GM19099 (cell line): ENCODE measurements at regions not wholly inside any gene's neighbourhood (a gene's known extent, or its start where the extent isn't known, plus 50 kb on each side); places are given as distances from the start of the nearest gene placed in this dataset.

Source experiments
- POLR2A ChIP-seq: IDR thresholded peaks from 3 replicates; pipeline ENCODE4 v1.6.1; 2011; ENCODE audit warnings: low read depth; ENCODE audit not compliant: insufficient read length; ENCODE audit errors: extremely low read depth

DNA sequence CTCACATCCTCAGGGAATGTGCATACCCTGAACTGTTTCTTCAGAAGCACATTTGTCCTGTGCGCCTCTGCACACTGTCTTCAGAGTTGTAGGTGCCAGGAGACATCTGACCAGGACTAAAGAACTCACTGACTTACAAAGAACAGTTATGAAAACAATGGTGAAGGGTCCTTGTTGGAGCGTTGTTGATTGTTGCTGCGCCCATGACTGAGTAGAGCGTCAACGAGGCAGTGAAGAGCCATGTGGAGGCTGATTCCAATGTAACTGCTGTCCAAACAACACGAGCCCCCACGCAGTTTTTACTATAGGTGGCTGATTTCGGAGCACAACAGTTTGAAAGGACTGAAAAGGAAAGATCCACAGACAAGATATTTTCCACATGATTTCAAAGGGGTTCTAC, 380.3 kb downstream of the CDH26 start:
- TF ChIP-seq POLR2A, result no peak

DNA sequence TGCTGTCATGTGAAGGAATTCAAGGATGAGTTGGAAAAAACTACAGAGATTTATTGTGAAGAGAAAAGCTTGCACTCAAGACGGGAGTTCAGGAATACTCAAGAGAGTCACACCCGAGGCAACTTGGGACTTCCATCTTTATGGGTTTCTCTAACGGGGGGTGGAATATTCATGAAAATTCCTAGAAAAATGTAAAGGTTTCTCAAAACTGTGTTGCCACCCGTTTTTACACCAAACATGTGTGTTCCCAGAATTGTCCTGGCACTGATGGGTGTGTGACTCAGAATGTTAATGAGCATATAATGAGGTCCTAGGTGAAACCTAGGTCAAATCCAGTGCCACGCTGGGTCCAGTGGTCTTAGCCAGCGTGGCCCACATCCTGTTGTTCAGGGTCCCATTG, 381.5 kb downstream of the CDH26 start:
- TF ChIP-seq POLR2A, result no peak

DNA sequence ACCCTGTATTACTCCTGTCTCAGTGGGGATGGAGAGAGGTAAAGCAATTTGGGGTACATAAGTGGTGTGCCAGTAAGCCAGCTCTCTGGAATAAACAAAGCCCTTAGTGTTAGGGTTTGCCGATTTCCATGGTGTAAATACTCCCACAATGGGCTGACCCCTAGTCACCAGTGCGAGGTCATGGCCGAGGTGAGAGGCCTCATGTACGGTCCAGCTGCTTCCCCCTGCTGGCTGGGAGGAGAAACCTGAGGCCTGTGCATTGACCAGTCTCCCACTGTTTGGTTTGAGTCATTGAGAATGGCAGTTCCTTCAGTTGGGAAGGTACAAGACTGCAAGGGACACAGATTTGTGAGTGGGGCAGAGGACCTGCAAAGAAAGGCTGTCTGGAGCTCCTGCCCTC, 382.0 kb downstream of the CDH26 start:
- no peak for TF ChIP-seq POLR2A

DNA sequence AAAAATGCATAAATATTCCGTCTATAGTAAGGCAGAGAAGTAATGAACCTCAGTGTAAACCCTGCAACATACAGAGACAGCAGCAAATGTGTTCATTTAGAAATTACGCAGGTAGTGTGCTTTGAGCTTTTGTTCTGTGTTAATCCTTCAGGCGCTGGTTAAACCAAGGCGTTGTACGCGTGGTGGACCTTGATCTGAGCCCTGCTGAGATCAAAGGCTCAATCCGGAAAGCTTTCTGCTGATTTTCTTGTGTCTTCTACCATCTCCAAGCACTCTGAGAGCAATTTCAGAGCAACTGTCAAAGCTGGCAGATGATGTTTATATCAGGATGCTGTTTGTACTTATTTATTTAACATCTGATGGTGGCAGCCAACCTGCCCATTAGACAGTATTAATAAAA, 382.8 kb downstream of the CDH26 start:
- TF ChIP-seq POLR2A, result no peak

DNA sequence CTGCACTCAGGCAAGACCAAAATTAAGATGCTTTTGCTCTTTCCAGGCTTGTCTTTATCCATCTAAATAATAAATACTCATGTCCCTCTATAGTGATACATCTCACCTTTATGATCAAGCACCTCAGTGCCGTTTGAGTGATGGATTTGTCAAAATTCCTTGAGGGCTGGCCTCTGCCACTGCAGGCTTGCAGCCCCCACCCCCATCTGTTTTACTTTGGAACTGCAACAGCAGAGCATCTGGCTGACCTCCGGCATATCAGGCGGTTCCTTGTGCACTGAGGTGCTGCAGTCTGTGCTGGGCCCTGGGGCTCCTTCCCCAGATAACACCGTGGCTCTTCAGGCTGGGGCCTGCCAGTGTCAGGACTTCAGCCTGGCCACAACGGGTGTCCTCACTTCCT, 386.9 kb downstream of the CDH26 start:
- no peak for TF ChIP-seq POLR2A

DNA sequence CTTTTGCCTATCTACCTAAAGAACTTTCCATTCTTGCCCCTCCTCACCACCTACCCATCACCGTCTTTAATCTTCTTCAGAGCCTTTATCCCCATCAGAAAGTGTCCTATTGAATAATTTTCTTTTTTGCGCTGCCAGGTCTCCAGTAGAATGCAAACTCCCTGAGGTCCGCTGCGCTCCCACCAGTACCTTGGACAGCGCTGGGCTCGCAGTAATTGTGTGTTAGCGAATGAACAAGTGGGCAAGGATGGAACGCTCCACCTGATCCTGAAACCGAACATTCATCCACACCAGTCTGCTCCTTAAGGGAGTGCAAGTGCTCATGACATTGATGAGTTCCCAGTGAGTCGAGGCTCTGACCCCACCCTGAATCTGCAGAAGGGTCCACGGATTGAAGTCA, 391.2 kb downstream of the CDH26 start:
- no peak for TF ChIP-seq POLR2A

DNA sequence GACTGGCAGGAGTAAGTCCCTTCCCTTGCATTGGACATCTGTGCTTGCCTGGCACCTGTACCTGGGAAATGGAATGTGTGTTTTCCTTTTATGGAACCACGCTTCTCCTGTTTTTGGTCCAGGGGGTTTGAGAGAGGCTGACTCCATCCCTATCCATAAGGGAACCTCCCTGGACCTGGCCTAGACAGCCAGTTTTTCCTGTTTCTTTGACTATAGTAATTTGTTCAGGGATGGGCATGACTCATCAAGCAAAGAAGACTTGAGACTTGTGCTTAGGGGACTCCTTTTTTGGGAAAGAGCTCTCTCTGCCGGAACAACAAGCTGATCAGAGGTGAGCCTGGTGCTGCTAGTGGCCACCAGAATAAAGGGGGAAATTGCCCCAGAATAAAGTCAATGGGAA, 393.8 kb downstream of the CDH26 start:
- no peak for TF ChIP-seq POLR2A

DNA sequence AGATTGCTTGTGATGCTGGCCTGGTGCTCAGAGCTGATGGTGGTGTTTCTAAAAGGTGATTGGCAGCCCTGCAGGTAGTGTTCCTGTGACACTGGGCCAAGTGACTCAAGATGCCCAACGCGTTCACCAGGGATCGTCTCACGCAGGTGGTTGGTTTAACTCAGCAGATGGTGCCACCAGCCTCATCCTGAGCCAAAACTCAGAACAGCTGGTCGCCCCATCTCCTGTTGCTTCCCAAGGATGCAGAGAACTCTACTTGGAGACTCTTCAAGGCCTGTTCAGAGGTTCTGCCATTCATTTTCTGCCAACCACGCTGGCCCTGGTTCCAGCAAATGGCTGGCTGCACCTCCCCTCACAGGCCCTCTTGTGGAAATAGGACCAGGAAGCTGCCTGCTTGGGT, 394.4 kb downstream of the CDH26 start:
- no peak for TF ChIP-seq POLR2A

DNA sequence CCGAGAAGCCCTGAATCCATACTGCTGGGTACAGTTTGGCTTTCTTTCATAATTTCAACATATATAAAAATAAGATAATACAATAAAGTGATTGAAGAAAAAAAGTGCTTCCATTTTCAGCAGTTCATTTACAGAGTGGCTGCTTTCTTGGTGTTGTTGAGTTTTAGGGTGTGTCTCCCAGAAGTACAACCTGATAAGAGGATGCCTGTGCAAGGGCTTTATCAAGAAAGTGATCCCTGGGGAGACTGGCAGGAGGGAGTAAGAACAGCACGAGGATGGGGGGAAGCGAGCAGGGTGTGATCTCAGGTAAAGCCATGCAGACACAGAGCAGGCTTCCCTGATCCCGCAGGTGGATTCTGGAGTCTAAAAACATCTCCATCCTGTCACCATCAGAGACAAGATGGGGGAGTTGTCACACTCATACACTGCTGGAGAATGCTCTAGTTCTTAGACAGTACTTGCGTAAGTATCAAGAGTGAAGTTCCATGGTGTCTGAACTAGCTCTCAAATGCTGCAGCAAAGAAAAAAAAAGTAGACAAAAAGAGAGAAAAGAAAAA, 395.9 kb downstream of the CDH26 start:
- no peak for TF ChIP-seq POLR2A

DNA sequence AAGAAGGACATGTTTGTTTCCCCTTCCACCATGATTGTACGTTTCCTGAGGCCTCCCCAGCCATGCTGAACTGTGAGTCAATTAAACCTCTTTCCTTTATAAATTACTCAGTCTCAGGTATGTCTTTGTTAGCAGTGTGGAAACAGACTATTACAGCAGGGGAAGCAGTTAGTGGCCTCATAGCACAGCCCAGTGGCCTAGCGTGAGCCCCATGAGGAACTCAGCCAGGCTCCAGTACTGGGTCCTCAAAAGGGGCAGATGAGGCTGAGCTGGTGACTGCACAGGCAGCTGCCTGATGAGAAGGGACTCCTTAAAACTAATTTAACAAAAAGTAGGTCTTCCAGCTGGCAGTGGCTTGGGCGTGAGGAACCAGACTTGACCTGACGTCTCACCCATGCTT, 399.9 kb downstream of the CDH26 start:
- no peak for TF ChIP-seq POLR2A

DNA sequence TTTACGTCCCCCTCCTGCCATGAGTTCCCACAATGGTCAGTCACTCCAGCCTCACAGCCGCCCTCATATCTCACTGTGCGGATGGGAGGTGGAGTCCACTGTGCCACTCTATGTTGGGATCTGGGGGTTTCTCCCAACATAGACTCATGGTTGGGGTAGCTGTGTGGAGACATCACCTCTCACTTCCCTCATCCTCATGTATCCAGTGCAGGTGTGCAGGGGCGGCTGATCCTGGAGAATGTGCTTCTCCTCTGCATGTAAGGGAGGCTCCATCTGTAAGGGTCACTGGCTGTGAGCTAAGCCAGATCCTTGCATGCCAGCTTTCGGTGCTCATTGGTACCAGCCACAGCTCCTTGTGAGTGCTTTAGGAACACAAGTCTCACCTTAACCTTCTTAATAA, 400.8 kb downstream of the CDH26 start:
- no peak for TF ChIP-seq POLR2A

DNA sequence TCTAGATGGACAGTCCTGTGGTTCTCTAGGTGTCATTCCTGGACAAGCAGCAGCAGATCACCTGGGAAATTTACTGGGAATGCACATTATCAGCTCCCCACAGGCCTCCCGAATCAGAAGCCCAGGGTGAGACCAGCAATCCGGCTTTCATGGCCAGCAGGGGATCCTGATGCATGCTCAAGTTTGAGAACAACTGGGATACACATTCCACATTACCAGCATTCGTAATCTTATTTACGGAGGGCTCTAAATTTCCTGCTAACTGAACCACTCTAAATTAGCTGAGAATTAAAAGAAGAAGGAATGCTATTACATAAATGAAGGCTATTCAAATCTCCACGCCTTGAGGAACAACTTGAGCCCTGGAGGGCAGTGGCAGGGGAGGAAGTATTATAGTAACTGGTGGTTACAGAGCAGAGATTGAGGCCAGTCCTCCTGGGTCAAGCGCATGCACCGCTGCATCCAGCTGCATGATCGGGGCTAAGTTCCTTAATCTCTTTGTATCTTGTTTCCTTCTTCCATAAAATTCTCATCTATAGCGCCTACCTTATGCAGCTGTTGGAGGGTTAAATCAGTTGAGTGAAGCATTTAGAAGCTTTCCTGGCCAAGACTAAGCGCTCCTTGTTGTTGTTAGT, 403.7 kb downstream of the CDH26 start:
- no peak for TF ChIP-seq POLR2A

DNA sequence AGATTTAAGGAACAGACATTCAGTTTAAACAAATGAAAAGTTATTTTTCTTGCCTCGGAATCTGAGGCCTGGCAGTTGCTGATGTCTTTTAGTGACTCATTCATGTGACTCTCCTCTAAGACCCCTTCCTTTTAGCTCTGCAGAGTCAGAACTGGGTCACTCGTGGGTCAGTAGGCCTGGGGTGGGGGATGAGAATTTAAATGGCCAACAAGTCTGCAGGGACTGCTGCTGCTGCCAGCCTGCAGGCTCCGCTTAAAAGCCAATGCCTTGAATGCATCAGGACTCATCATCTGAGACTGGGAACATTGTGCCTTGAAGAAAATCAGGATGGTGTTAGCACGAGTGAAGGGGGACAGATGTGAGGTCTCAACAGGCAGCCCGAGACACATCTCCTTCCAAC, 404.3 kb downstream of the CDH26 start:
- no peak for TF ChIP-seq POLR2A

DNA sequence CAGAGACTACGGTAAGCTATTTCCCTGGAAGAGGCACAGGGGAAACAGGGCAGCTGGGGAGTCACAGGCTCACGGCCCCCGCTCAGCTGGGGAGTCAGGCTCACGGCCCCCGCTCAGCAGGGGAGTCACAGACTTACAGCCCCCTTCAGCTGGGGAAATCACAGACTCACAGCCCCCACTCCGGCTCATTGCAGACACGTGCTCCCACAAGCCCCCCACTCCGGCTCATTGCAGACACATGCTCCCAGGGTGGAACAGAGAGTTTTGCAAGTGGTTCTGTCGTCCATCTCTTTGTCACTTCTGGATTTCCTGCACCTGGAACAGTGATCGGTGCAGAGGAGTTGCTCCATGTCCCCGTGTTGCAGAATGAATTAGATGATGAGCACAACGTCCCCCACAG, 405.5 kb downstream of the CDH26 start:
- TF ChIP-seq POLR2A, result no peak

DNA sequence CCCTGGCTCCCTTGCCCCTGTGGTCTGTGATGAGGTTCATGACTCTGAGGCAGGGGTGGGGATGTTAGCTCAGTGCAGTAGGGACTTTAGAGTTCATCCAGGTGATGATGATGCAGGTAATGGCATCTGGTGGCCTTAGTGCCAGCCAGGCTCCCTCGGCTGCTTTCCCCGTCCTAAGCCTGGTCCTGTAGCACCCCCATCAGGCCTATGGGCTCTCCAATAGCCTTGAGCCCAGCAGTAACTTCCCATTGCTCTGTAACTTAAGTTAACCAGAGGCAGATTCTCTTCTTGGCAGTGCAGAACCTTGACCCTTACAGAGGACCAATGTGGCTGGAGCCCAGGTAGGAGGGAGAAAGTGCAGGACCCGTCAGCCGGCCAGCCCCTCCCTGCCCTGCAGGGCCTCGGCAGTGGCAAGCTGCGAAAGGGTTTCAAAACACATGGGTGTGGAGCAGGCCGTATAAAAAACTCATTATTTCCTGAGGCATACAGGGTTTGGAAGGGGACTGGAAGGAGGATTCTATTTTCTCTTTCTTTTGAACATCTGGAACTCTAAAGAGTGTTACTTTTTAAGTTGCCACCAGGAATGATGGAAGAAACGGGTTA, 406.9 kb downstream of the CDH26 start:
- no peak for TF ChIP-seq POLR2A

DNA sequence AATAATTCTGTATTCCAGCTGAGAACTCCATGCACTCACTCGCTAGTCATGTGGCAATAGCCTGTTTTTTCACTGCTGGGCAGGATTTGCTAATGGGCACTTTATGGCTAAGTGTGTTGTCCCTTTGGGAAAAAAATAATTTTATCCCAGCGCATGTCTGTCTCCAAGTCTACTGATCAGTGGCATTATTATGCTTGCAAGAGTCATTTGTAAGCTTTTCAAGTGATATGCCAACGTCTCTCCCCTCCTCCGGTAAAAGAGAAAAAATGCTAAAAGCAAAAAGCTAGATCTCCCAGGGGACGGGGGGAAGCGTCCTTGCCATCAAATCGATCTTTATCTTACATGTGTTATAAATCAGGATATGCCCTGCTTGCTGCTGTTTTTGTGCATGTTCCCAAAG, 407.7 kb downstream of the CDH26 start:
- TF ChIP-seq POLR2A, result no peak

DNA sequence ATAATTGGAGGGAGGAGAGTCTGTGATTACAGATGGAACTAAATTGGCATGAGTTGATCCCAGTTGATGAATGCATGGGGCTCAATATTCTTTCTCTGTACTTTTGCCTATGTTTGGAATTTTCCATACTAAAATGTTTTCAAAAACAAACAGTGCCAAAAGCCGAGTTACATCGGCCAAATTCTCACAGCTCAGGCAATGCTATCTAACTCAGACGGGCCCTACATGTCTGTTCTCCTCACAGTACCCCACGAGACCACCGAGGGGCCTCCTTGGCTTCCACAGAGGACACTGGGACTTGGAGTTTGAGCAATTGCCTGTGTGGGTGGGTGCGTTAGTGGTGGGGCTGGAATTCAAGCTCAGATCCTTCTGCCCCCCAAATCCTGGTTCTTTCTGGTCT, 413.2 kb downstream of the CDH26 start:
- TF ChIP-seq POLR2A, result no peak
